NCI-H2227 (cell line): ENCODE measurements at regions not wholly inside any gene's neighbourhood (a gene's known extent, or its start where the extent isn't known, plus 50 kb on each side); places are given as distances from the start of the nearest gene placed in this dataset.
"Not testable (repeated sequence)": the region's sequence is repeated elsewhere in the genome, so short reads cannot be mapped to it uniquely, and the experiment has no call there.

Experiments
- DNase-seq: peaks from one replicate; lab custom pipeline; 2025; ENCODE audit not compliant: unreplicated experiment; lab: John Stamatoyannopoulos, UW

GRCh38 chr7:136333636-136334035, 356.5 kb upstream of the MTPN start:
- no peak for DNase-seq

GRCh38 chr7:136326045-136326609, 349.0 kb upstream of the MTPN start:
- no peak for DNase-seq

- no peak for DNase-seq
Measured at GRCh38 chr7:136325578-136325977, 348.4 kb upstream of the MTPN start.

- DNase-seq = no peak
Measured at GRCh38 chr7:136325027-136325426, 347.9 kb upstream of the MTPN start.

GRCh38 chr7:136324073-136324704, 347.0 kb upstream of the MTPN start:
- DNase-seq = no peak

- DNase-seq = no peak
Measured at GRCh38 chr7:136312592-136312991, 335.4 kb upstream of the MTPN start.

GRCh38 chr7:136309407-136309806, 332.2 kb upstream of the MTPN start:
- DNase-seq = no peak

GRCh38 chr7:136308230-136308629, 331.1 kb upstream of the MTPN start:
- DNase-seq = no peak

- DNase-seq = no peak
Measured at GRCh38 chr7:136303162-136303561, 326.0 kb upstream of the MTPN start.

GRCh38 chr7:136302049-136302448, 324.9 kb upstream of the MTPN start:
- DNase-seq = no peak

GRCh38 chr7:136294977-136295376, 317.8 kb upstream of the MTPN start:
- no peak for DNase-seq

GRCh38 chr7:136293841-136294391, 316.8 kb upstream of the MTPN start:
- no peak for DNase-seq

- DNase-seq = no peak
Measured at GRCh38 chr7:136293272-136293671, 316.1 kb upstream of the MTPN start.

GRCh38 chr7:136292365-136292764, 315.2 kb upstream of the MTPN start:
- no peak for DNase-seq

GRCh38 chr7:136290351-136290750, 313.2 kb upstream of the MTPN start:
- no peak for DNase-seq

GRCh38 chr7:136278057-136278456, 300.9 kb upstream of the MTPN start:
- no peak for DNase-seq

GRCh38 chr7:136275794-136276193, 298.6 kb upstream of the MTPN start:
- no peak for DNase-seq

GRCh38 chr7:136274636-136275345, 297.6 kb upstream of the MTPN start:
- DNase-seq = no peak

GRCh38 chr7:136272934-136273333, 295.8 kb upstream of the MTPN start:
- no peak for DNase-seq

- DNase-seq = no peak
Measured at GRCh38 chr7:136267822-136268221, 290.7 kb upstream of the MTPN start.

GRCh38 chr7:136266457-136266856, 289.3 kb upstream of the MTPN start:
- no peak for DNase-seq

- not testable (repeated sequence) for DNase-seq
Measured at GRCh38 chr7:136264304-136264703, 287.1 kb upstream of the MTPN start.
